ENCODE measurements at regions not wholly inside any gene's neighbourhood (a gene's known extent, or its start where the extent isn't known, plus 50 kb on each side); places are given as distances from the start of the nearest gene placed in this dataset.

- Histone ChIP-seq H2AFZ (ENCODE audit: low read depth, low read length, poor library complexity, severe bottlenecking) (no peak overlapping the region), H3K9me3 (ENCODE audit: control insufficient read depth in 1 of 2, insufficient read depth in 1 of 2, low read depth in 1 of 2, low read length in 2 of 2) (no peaks in the 10 kb centered on the region), H4K20me1 (ENCODE audit: insufficient read depth) (no peaks in the 10 kb centered on the region), H3K9me2 (ENCODE audit: insufficient read depth) (no peaks in the 10 kb centered on the region), H3K36me3 (ENCODE audit: control insufficient read depth in 1 of 2, insufficient read depth in 2 of 2, low read length in 2 of 2) (no peaks in the 10 kb centered on the region), H3K27ac (ENCODE audit: low read depth, low read length) (no peak overlapping the region), H3K79me2 (ENCODE audit: insufficient read depth, low read length) (no peaks in the 10 kb centered on the region), H3K27me3 (ENCODE audit: insufficient read depth, low read length) (no peaks in the 10 kb centered on the region), H3K4me2 (ENCODE audit: low read length) (no peak overlapping the region), H3K9ac (ENCODE audit: low read length) (no peak overlapping the region), H3K4me1 (ENCODE audit: control insufficient read depth in 1 of 2, insufficient read depth in 2 of 2, low read length in 2 of 2) (no peaks in the 10 kb centered on the region), H3K4me3 (replicated peaks in 1 of 2; ENCODE audit: low read depth in 1 of 2, low read length in 2 of 2) (no peak overlapping the region)
- no peak for ATAC-seq
- ChIA-PET RAD21 (ENCODE audit: low non-redundant PET in 1 of 2, low total read pairs in 2 of 2, uncharacterized antibody in 2 of 2, unreplicated experiment in 2 of 2) (no interaction called here), CTCF (no interaction called here), POLR2A (no interaction called here)
- DNase-seq (ENCODE audit: low read depth, low spot score) = no peak
- no TSS peak for BruUV-seq (replicated peaks)
- intact Hi-C loops (cut with micrococcal nuclease) = no loop called here
- TF ChIP-seq EGR1 (IDR thresholded peaks at IDR 0.05; ENCODE audit: low read depth) (no peak), RAD21 (IDR thresholded peaks at IDR 0.05; ENCODE audit: low read depth) (no peak), REST (IDR thresholded peaks at IDR 0.05; ENCODE audit: low read depth) (no peak), MAX (IDR thresholded peaks at IDR 0.05) (no peak), CBX3 (IDR thresholded peaks at IDR 0.05; ENCODE audit: low read depth) (no peak), POLR2A (IDR thresholded peaks at IDR 0.05; ENCODE audit: borderline replicate concordance, extremely low read depth, insufficient read depth, insufficient read length) (no peak), SP1 (IDR thresholded peaks at IDR 0.05; ENCODE audit: low read depth) (no peak), YY1 (IDR thresholded peaks at IDR 0.05; ENCODE audit: extremely low read depth, insufficient replicate concordance, low read depth, low read length) (no peak), ATF3 (IDR thresholded peaks at IDR 0.05) (no peak), EZH2phosphoT487 (IDR thresholded peaks at IDR 0.05; ENCODE audit: borderline replicate concordance) (no peak), POLR2AphosphoS5 (IDR thresholded peaks at IDR 0.05; ENCODE audit: low read depth, low read length) (no peak)
Observed at GRCh38 chr1:57612833-57613232, 189.0 kb upstream of the DAB1 start.
